ENCODE measurements at regions not wholly inside any gene's neighbourhood (a gene's known extent, or its start where the extent isn't known, plus 50 kb on each side); places are given as distances from the start of the nearest gene placed in this dataset.
"Not testable (repeated sequence)": the region's sequence is repeated elsewhere in the genome, so short reads cannot be mapped to it uniquely, and the experiment has no call there.

DNA sequence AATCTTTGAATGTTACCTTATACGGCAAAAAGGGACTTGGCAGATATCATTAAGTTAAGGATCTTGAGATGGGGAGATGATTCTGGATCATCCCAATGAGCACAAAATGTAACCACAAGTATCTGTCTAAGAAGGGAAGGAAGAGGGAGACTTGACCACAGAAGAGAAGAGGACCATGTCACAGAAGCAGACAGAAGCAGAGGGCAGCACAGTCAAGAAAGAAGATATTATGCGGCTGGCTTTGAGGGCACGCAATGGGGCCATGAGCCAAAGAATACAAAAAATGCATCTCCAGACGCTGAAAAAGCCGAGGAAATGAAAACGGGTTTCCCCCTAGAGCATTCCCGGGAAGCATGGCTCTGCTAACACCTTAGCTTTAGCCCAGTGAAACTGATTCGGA is 225.3 kb downstream of the NR2F1-AS1 start:
- Histone ChIP-seq H3K9me3 (ENCODE audit: control insufficient read depth, insufficient read depth, low read length) (no peaks in the 10 kb centered on the region), H3K36me3 (ENCODE audit: control insufficient read depth, low read length) (no peaks in the 10 kb centered on the region), H3K4me3 (ENCODE audit: low read length) (no peak overlapping the region), H3K4me1 (ENCODE audit: control insufficient read depth, low read length) (no peaks in the 10 kb centered on the region), H3K27ac (ENCODE audit: low read depth, low read length) (no peak overlapping the region), H4K20me1 (ENCODE audit: control insufficient read depth, insufficient read depth, low read depth, low read length) (no peaks in the 10 kb centered on the region), H3K27me3 (ENCODE audit: control insufficient read depth, low read length) (no peaks in the 10 kb centered on the region), H3K4me2 (ENCODE audit: low read length) (no peak overlapping the region), H3F3A (ENCODE audit: control insufficient read depth, insufficient read depth) (no peaks in the 10 kb centered on the region), H3K9me2 (replicated peaks; ENCODE audit: control insufficient read depth, low read length) (no peaks in the 10 kb centered on the region), H3K79me2 (ENCODE audit: control insufficient read depth, low read length) (no peaks in the 10 kb centered on the region)
- TF ChIP-seq EZH2phosphoT487 (IDR thresholded peaks at IDR 0.05; ENCODE audit: borderline replicate concordance, low read length): no peak
- TF ChIP-seq, protein P1, sequence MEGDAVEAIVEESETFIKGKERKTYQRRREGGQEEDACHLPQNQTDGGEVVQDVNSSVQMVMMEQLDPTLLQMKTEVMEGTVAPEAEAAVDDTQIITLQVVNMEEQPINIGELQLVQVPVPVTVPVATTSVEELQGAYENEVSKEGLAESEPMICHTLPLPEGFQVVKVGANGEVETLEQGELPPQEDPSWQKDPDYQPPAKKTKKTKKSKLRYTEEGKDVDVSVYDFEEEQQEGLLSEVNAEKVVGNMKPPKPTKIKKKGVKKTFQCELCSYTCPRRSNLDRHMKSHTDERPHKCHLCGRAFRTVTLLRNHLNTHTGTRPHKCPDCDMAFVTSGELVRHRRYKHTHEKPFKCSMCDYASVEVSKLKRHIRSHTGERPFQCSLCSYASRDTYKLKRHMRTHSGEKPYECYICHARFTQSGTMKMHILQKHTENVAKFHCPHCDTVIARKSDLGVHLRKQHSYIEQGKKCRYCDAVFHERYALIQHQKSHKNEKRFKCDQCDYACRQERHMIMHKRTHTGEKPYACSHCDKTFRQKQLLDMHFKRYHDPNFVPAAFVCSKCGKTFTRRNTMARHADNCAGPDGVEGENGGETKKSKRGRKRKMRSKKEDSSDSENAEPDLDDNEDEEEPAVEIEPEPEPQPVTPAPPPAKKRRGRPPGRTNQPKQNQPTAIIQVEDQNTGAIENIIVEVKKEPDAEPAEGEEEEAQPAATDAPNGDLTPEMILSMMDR (IDR thresholded peaks at IDR 0.05; ENCODE audit: low read depth, low read length, poor library complexity, severe bottlenecking): no peak

DNA sequence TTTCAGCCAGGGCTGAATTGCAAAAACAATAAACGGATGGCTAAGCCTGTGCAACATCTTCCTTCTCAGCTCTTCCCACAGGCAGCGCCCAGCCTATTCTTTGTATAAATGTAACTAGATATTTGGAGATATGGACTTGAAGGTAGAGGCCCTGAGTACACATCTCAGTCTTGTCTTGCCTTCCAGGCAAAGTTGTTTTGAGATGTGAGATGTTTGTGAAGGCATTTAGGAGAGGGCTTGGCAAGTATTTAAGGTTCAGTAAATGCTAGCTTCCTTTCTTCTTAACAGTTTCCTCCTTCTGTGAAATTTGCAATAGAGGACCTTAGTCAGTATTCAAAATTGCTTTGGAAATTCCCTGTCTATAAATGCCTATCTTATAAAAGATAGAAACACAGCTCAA is 228.8 kb downstream of the NR2F1-AS1 start:
- Histone ChIP-seq H4K20me1 (ENCODE audit: control insufficient read depth, insufficient read depth, low read depth, low read length) (no peaks in the 10 kb centered on the region), H3K4me3 (ENCODE audit: low read length) (no peak overlapping the region), H3K9me3 (ENCODE audit: control insufficient read depth, insufficient read depth, low read length) (no peaks in the 10 kb centered on the region), H3K4me2 (ENCODE audit: low read length) (no peak overlapping the region), H3F3A (ENCODE audit: control insufficient read depth, insufficient read depth) (no peaks in the 10 kb centered on the region), H3K4me1 (ENCODE audit: control insufficient read depth, low read length) (no peaks in the 10 kb centered on the region), H3K27ac (ENCODE audit: low read depth, low read length) (no peak overlapping the region), H3K36me3 (ENCODE audit: control insufficient read depth, low read length) (no peaks in the 10 kb centered on the region), H3K9me2 (replicated peaks; ENCODE audit: control insufficient read depth, low read length) (no peaks in the 10 kb centered on the region), H3K79me2 (ENCODE audit: control insufficient read depth, low read length) (no peaks in the 10 kb centered on the region), H3K27me3 (ENCODE audit: control insufficient read depth, low read length) (no peaks in the 10 kb centered on the region)
- TF ChIP-seq, protein P1 (IDR thresholded peaks at IDR 0.05; ENCODE audit: low read depth, low read length, poor library complexity, severe bottlenecking): no peak
- no peak for TF ChIP-seq EZH2phosphoT487 (IDR thresholded peaks at IDR 0.05; ENCODE audit: borderline replicate concordance, low read length)

DNA sequence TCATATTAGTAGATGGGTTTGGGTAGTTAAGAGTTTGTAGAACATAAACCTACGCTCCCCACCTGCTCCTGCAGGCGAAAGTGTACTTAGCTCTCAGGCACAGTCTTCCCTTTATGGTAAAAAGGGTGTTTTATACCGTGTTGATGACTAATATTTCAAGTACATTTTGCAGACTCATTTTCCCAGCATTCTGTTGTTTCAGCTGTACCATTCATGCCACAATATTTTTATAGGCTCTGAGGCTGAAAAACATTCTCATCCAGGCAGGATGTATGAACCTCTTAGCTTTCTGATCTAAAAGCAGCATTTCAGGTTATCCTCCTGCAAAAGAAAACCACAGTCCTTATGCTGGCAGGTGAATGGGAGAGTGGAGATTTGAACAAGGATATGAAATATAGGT is 231.4 kb downstream of the NR2F1-AS1 start:
- Histone ChIP-seq H4K20me1 (ENCODE audit: control insufficient read depth, insufficient read depth, low read depth, low read length) (no peaks in the 10 kb centered on the region), H3K36me3 (ENCODE audit: control insufficient read depth, low read length) (no peaks in the 10 kb centered on the region), H3K4me2 (ENCODE audit: low read length) (no peak overlapping the region), H3K4me3 (ENCODE audit: low read length) (no peak overlapping the region), H3F3A (ENCODE audit: control insufficient read depth, insufficient read depth) (no peaks in the 10 kb centered on the region), H3K79me2 (ENCODE audit: control insufficient read depth, low read length) (no peaks in the 10 kb centered on the region), H3K4me1 (ENCODE audit: control insufficient read depth, low read length) (no peaks in the 10 kb centered on the region), H3K27ac (ENCODE audit: low read depth, low read length) (no peak overlapping the region), H3K27me3 (ENCODE audit: control insufficient read depth, low read length) (no peaks in the 10 kb centered on the region), H3K9me3 (ENCODE audit: control insufficient read depth, insufficient read depth, low read length) (no peaks in the 10 kb centered on the region), H3K9me2 (replicated peaks; ENCODE audit: control insufficient read depth, low read length) (no peaks in the 10 kb centered on the region)
- TF ChIP-seq, protein P1 (IDR thresholded peaks at IDR 0.05; ENCODE audit: low read depth, low read length, poor library complexity, severe bottlenecking): no peak
- TF ChIP-seq EZH2phosphoT487 (IDR thresholded peaks at IDR 0.05; ENCODE audit: borderline replicate concordance, low read length): no peak

DNA sequence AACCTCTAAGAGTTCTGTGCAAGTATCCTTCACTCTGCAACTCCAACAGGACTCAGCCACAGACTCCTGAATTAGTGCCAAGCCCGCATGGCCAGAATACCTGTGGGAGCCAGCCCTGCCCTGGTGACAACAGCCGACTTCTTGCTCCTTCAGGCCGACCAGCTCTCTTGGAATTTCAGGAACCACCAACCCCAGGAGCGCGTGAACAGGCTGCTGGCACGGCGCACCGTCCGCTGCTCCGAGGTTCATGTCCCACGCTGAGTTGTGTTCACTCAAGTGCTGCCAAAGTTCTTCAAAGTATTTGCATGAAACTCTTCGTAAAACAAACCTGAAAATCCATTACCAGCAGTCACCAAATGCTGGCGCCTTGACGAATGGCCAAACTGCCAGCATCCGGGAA is 232.8 kb downstream of the NR2F1-AS1 start:
- Histone ChIP-seq H3K9me3 (ENCODE audit: control insufficient read depth, insufficient read depth, low read length) (no peaks in the 10 kb centered on the region), H3K27me3 (ENCODE audit: control insufficient read depth, low read length) (no peaks in the 10 kb centered on the region), H3K79me2 (ENCODE audit: control insufficient read depth, low read length) (no peaks in the 10 kb centered on the region), H3K27ac (ENCODE audit: low read depth, low read length) (no peak overlapping the region), H3K9me2 (replicated peaks; ENCODE audit: control insufficient read depth, low read length) (no peaks in the 10 kb centered on the region), H3K4me2 (ENCODE audit: low read length) (no peak overlapping the region), H3K36me3 (ENCODE audit: control insufficient read depth, low read length) (no peaks in the 10 kb centered on the region), H4K20me1 (ENCODE audit: control insufficient read depth, insufficient read depth, low read depth, low read length) (no peaks in the 10 kb centered on the region), H3K4me1 (ENCODE audit: control insufficient read depth, low read length) (no peaks in the 10 kb centered on the region), H3F3A (ENCODE audit: control insufficient read depth, insufficient read depth) (no peaks in the 10 kb centered on the region), H3K4me3 (ENCODE audit: low read length) (no peak overlapping the region)
- TF ChIP-seq, protein P1 (IDR thresholded peaks at IDR 0.05; ENCODE audit: low read depth, low read length, poor library complexity, severe bottlenecking): no peak
- TF ChIP-seq EZH2phosphoT487 (IDR thresholded peaks at IDR 0.05; ENCODE audit: borderline replicate concordance, low read length): no peak

DNA sequence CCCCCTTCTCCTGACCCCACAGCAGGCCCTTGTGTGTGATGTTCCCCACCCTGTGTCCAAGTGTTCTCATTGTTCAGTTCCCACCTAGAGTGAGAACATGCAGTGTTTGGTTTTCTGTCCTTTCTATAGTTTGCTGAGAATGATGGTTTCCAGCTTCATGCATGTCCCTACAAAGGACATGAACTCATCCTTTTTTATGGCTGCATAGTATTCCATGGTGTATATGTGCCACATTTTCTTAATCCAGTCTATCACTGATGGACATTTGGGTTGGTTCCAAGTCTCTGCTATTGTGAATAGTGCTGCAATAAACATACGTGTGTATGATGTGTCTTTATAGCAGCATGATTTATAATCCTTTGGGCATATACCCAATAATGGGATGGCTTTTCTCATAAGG is 234.2 kb downstream of the NR2F1-AS1 start:
- not testable (repeated sequence) for H3K79me2 ChIP-seq (ENCODE audit: control insufficient read depth, low read length); H3K27me3 ChIP-seq (ENCODE audit: control insufficient read depth, low read length); H3K36me3 ChIP-seq (ENCODE audit: control insufficient read depth, low read length); H4K20me1 ChIP-seq (ENCODE audit: control insufficient read depth, insufficient read depth, low read depth, low read length); H3K4me1 ChIP-seq (ENCODE audit: control insufficient read depth, low read length); H3K27ac ChIP-seq (ENCODE audit: low read depth, low read length); H3K4me3 ChIP-seq (ENCODE audit: low read length); H3K9me2 ChIP-seq (replicated peaks; ENCODE audit: control insufficient read depth, low read length); H3K9me3 ChIP-seq (ENCODE audit: control insufficient read depth, insufficient read depth, low read length); H3K4me2 ChIP-seq (ENCODE audit: low read length); H3F3A ChIP-seq (ENCODE audit: control insufficient read depth, insufficient read depth)

Data from DOHH2 (cell line).